Right lobe of liver (tissue), 6 donors: ENCODE measurements at regions not wholly inside any gene's neighbourhood (a gene's known extent, or its start where the extent isn't known, plus 50 kb on each side); places are given as distances from the start of the nearest gene placed in this dataset.

Experiments used
- ATAC-seq, 4 donors: fragments of 200-7000 bp; cut with Tn5 transposase; one replicate each; pipeline ENCODE4 v1.9.1; 2020; ENCODE audit warnings: mild to moderate bottlenecking in 4 of 4, moderate library complexity in 4 of 4
- DNase-seq, 3 donors: peaks; one replicate each; pipeline ENCODE4 v3.0.0-alpha.2; 2020
- H3K27ac ChIP-seq, 3 donors: fragments of 200-600 bp; one replicate each; pipeline ENCODE4 v1.8.0; 2022
- H3K27me3 ChIP-seq, 2 donors: fragments of 200-600 bp; one replicate each; pipeline ENCODE4 v1.8.0; 2022
- H3K36me3 ChIP-seq, 4 donors: fragments of 200-600 bp; sonication (generic) in 1 of 4; one replicate each; pipeline versions ENCODE4 v1.5.1 to v1.8.0; 2017 to 2022; ENCODE audit warnings: control low read depth in 1 of 4
- H3K4me1 ChIP-seq, 4 donors: fragments of 200-600 bp; sonication (generic) in 1 of 4; one replicate each; pipeline versions ENCODE4 v1.5.1 to v1.8.0; 2017 to 2022; ENCODE audit warnings: control low read depth in 1 of 4
- H3K4me3 ChIP-seq, 3 donors: fragments of 200-600 bp; one replicate each; pipeline ENCODE4 v1.8.0; 2022
- H3K9me3 ChIP-seq, 4 donors: fragments of 200-600 bp; sonication (generic) in 1 of 4; one replicate each; pipeline versions ENCODE4 v1.5.1 to v1.8.0; 2017 to 2022; ENCODE audit warnings: control low read depth in 1 of 4
- CTCF ChIP-seq, 4 donors: fragments of 200-600 bp in 3 of 4; fragments of 450-650 bp in 1 of 4; IDR thresholded peaks; one replicate each; pipeline versions ENCODE4 v1.5.1 to v1.8.0; 2016 to 2022; ENCODE audit warnings: antibody characterized with exemption in 4 of 4, mild to moderate bottlenecking in 2 of 4
- POLR2A ChIP-seq: fragments of 450-650 bp; IDR thresholded peaks from one replicate; pipeline ENCODE4 v1.6.1; 2017; ENCODE audit warnings: antibody characterized with exemption, mild to moderate bottlenecking
- WGBS: methylation state at CpG from one replicate; pipeline ENCODE4 v1.1.6; 2018; ENCODE audit warnings: low coverage, low lambda C conversion rate; ENCODE audit not compliant: insufficient coverage; ENCODE audit errors: missing lambda C conversion rate; 5-methylcytosine and 5-hydroxymethylcytosine counted together
- intact Hi-C, 2 donors: fragments of 100-400 bp; cut with DNase I; formaldehyde crosslinking; loops; one replicate each; pipeline versions ENCODE4 v1.11.2 to v1.14.1; 2022
- donor health status: DM: no; HTN: yes; CAD: no.
- donor health status: DM: no; HTN: no; CAD: no.
- donor health status: DM: no; HTN: no; CAD: no.
- donor health status: DM: no; HTN: yes; CAD: no.
- donor health status: DM: no; HTN: yes; CAD: no.

- Histone ChIP-seq H3K4me1 (no peaks in the 10 kb centered on the region), H3K4me3 (no peak overlapping the region), H3K9me3 (no peaks in the 10 kb centered on the region), H3K27ac (no peak overlapping the region), H3K36me3 (no peaks in the 10 kb centered on the region), H3K27me3 (no peaks in the 10 kb centered on the region)
- no peak for DNase-seq
- ATAC-seq = no peak
- WGBS = 47% methylated on average over 1 of the region's 2 CpGs
- intact Hi-C loops = no loop called here
- no peak for TF ChIP-seq CTCF (IDR thresholded peaks at IDR 0.05)
- TF ChIP-seq POLR2A = no peak
These were observed 168.4 kb upstream of the THUMPD2 start for GRCh38 chr2:39947294-39948015.

- Histone ChIP-seq H3K4me3 (no peak overlapping the region), H3K36me3 (no peaks in the 10 kb centered on the region), H3K27me3 (no peaks in the 10 kb centered on the region), H3K27ac (no peak overlapping the region), H3K9me3 (no peaks in the 10 kb centered on the region), H3K4me1 (no peaks in the 10 kb centered on the region)
- no peak for DNase-seq
- no peak for ATAC-seq
- WGBS = 33% methylated on average over 1 of the region's 1 CpG
- no peak for TF ChIP-seq CTCF (IDR thresholded peaks at IDR 0.05)
- TF ChIP-seq POLR2A = no peak
- intact Hi-C loops = no loop called here
These were observed 163.9 kb upstream of the THUMPD2 start for GRCh38 chr2:39942950-39943349.

- no peaks in the 10 kb centered on the region for H3K9me3 ChIP-seq
- H3K36me3 ChIP-seq = no peaks in the 10 kb centered on the region
- intact Hi-C loops = no loop called here
- H3K4me1 ChIP-seq = no peaks in the 10 kb centered on the region
- 56% methylated on average over 4 of the region's 4 CpGs for WGBS
- no peak for TF ChIP-seq CTCF (IDR thresholded peaks at IDR 0.05)
- no peak for TF ChIP-seq POLR2A
- no peak for ATAC-seq
- no peak overlapping the region for H3K27ac ChIP-seq
- no peaks in the 10 kb centered on the region for H3K27me3 ChIP-seq
- no peak overlapping the region for H3K4me3 ChIP-seq
- no peak for DNase-seq
These were observed 159.2 kb upstream of the THUMPD2 start for GRCh38 chr2:39938035-39938835.

GRCh38 chr2:39937621-39938020 is 158.6 kb upstream of the THUMPD2 start:
- TF ChIP-seq POLR2A (no peak), CTCF (IDR thresholded peaks at IDR 0.05) (no peak)
- no peak overlapping the region for H3K4me3 ChIP-seq
- no peaks in the 10 kb centered on the region for H3K27me3 ChIP-seq
- H3K27ac ChIP-seq = no peak overlapping the region
- H3K9me3 ChIP-seq = no peaks in the 10 kb centered on the region
- WGBS = 30% methylated on average over 3 of the region's 3 CpGs
- H3K4me1 ChIP-seq = no peaks in the 10 kb centered on the region
- DNase-seq (no peak), ATAC-seq (no peak)
- no peaks in the 10 kb centered on the region for H3K36me3 ChIP-seq
- intact Hi-C loops = no loop called here
